Endothelial cell of hepatic sinusoid (primary cell): ENCODE measurements at regions not wholly inside any gene's neighbourhood (a gene's known extent, or its start where the extent isn't known, plus 50 kb on each side); places are given as distances from the start of the nearest gene placed in this dataset.

Source experiments
- in situ Hi-C: cut with HindIII; loops from 2 replicates; pipeline ENCODE4 v1.10.0; 2017; ENCODE audit warnings: low sequenced_read_pairs

DNA sequence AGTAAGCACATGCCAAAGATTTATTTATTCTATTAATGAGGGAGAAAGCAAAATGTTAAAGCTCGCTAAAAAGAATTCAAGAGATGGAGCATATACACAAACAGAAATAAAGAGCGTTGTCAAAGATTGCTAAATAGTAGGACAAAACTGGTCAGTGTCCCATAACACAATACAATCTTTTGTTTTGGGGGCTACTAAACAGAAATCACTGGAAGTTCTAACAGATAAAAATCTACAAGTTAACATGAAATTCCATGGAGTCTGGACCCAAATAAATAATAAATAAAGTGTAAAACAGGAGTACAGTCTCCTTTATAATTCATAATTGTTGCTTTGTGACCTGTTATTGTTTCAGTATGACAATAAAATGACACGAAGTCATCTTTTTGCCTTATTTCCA is 115.2 kb upstream of the CNTNAP4 start:
- in situ Hi-C loops, result no loop called here

DNA sequence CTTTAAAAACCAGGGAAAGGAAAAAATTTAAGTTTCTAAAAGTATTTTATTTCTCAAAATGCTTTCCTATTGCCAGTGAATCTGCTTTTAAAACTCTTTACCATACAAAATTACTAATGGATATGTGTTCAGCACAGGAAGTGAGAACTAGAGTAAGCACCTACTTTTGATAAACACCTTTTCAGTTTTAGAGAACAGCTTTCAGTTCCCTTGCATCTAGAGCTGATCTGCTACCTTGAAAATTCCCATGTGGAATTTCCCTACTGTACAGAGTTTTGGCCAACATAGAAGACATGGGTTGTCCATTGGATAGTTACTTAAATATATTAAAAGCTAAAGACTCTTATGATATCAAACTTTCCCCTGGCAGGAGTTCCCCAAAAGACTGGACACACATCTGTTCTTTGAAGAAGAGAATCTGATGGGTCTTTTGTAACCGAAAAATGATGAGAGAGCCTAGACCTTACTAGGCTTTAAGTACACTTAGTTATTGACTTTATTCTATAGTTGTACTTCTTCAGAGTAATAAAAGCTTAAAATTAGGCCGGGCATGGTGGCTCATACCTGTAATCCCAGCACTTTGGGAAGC is 112.1 kb upstream of the CNTNAP4 start:
- in situ Hi-C loops, result no loop called here

DNA sequence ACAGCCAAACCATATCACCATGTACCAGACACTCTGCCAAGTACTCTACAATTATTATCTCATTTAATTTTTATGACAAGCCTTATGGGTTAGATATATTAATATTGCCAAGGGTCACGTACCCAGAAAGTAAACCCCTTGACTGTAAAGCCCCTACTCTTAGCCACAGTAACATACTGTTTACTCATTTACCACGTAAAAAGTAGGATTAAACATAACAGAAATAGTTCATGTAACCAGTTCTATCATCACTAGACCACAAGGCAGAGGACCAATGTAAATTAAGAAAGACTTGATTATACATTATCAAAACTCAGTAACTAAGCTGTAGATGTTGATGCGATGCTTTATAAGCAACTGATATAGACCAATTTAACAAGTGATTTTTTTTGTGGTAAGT is 101.5 kb upstream of the CNTNAP4 start:
- in situ Hi-C loops, result no loop called here

DNA sequence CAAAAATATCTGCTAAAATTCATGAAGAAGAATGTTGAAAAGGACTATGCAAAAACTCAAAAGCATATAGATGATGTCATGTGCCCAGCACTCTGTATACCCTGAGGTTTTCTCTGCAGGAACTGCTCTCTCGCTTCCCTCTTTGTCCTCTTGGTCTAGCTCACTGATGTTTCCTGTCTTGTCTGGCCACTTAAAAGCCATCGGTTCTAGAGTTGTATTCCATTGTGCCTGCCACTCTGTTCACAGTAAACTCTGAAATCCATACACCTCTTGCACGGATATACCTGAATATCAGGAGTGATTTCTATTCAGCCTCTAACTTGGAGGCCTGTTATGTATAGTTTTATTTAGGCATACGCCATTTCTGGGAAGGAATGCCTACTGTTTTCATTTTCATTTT is 101.0 kb upstream of the CNTNAP4 start:
- in situ Hi-C loops, result no loop called here

DNA sequence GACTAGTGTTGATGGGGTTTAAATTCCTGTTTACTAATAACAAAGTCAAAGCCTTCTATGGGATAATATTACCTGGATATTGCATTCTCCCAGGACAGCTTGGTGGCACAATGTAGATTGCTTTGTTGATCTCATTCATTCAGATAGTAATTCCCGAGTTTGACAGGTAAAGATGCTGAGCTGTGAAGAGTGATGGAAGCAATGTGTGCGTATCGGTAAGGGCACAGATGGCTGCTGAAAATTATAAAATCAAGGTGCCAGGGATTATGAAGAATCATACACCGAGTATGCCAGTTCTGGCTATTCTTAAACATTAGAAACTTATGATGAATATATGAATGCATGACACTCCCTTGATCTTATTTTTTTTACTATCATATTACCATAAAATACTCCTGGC is 100.6 kb upstream of the CNTNAP4 start:
- in situ Hi-C loops, result no loop called here

DNA sequence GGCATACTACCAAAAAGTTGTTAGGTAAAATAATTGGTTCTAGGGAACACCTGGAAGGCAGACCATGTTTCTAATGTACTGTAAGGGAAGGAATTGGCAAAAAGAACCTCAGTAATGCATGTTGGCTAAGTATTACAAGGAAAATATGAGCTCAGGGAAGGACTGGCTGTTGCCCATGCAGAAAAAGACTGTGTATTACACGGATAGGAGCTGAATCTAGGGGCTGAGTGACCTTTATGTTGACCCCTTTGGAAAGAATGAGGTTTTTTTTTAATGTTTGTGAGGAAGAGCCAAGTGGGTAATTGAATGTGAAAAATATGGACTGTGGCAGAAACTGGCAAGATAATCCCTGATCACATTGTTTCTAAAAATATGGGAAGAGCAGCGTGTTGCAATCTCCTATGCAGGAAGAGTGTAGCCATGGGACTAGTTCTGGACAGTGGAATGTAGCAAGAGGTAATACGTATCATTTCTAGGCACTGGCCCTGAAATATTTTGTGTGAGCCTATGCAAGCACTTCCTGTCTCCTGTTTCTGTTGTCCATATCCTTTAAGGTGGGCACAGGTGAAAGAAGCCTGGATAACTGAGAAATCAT is 95.1 kb upstream of the CNTNAP4 start:
- in situ Hi-C loops, result no loop called here

DNA sequence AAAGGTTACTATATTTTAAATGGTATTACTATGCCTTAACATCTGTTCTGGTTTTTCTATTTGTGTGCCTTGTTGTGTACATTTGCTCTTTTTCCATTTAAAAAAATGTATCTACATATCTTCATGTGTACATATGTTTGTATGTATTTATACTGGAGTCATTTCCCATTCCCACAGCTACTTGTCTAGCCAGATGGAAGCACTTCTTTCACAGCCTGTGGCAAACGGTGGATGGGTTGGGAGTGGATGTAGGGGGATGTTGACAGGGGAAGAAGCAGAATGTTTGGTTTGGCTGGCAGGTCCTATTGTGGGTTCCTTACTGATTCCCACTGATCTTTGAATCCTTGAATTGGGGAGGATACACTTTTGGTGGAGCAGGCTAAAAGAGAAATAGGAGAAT is 93.6 kb upstream of the CNTNAP4 start:
- in situ Hi-C loops, result no loop called here

DNA sequence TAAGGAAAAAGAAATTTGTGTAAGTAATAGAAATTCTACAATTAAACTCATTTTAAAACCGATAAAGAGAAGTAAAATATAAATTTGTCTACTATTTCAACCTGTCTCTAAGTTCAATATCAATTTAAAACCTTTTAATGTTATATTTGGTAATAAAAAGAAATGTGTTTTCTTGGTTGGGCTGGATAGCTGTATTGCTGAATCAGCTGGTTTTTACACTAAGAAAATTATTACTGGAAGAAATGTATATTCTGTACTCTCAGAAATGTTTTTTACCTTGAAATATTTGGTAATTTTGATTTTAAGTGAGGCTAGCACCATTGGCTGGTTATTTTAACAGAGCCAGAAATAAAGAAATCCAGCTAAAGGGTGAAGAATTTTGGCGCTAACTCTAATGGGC is 87.1 kb upstream of the CNTNAP4 start:
- in situ Hi-C loops, result no loop called here

DNA sequence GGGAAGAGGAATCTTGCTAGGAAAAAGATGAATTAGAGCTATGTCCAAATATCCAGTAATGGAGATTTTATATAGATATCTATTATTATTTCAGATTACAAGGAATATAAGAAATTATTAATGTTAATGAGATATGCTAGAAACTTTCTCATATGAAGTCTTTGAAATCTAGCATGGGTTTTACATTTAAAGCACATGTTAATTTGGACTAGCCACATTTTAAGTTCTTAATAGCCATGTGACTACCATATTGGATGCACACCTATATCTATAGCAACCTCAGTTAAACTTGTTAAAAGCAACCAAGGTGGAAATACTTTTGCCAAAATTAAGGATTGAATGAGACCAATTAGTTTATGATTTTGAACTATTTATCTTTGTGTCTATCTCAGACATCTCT is 86.7 kb upstream of the CNTNAP4 start:
- in situ Hi-C loops, result no loop called here

DNA sequence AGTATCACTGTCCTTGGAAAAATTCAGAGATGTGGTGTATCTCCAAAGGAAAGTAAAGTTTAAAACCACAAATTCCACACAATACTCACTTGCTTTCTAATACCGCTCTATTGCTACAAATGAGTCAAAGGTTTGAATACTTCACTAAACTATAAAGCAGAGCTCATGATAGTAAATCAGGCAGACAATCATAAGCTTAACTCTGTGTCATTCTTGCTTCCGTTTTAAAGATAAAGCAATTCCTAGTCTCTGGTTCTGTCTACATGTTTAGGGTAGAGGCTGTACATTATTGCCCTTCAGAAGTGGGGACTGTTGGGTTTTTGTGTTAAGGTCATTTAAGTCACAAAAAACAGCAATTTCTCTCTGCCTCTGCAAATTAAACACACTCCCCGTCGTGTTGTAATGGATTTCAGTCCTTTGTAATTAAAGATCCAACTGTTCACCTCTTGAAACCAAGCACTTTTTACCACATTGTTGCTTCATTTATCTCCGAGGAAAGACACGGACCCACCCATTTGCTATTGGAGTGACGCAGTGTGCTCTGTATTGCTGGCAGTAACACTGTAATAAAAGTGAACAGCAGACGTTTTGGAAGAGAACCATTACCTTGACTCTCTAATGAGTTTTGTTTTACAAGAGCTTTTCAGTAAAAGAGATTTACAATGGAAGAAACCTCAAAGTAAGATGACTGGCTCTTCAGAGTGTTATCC is 83.1 kb upstream of the CNTNAP4 start:
- in situ Hi-C loops, result no loop called here

DNA sequence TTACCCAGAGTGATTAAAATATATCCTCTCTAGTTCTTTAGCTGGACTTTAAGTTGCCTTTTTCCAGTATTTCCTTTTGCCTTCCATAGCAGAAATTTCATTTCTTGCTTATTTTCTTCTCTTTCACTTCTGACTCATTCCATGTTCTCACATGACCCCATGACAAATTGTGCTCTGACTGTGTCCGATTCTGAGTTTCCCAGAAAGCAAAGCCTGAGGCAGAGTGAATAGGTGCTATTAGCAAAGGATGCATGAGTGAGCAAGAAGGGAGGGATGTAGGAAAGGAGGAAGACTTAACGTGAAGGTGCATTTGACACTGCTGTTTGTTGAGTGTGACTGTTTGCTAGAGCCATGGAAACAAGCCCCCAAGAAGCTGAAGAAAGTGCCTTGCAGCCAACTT is 82.6 kb upstream of the CNTNAP4 start:
- in situ Hi-C loops, result no loop called here

DNA sequence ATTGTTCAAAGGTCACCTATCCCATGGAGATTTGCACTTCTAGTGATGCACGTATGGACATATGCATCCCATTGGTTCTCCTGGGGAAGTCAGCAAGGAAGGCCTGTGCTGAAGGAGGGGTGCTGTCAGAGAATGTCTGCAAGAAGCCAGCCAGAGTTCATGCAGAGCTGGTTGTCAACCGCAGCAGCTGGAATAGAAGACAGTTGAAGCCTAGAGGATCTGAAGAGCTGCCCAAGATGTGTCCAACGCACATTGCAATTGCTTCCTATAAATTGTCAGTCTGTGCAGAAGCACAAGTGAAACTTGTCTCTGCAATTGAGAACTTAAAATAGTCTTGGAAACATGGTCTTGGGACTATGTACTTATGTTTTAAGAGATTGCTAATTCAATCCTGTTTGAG is 82.1 kb upstream of the CNTNAP4 start:
- in situ Hi-C loops, result no loop called here

DNA sequence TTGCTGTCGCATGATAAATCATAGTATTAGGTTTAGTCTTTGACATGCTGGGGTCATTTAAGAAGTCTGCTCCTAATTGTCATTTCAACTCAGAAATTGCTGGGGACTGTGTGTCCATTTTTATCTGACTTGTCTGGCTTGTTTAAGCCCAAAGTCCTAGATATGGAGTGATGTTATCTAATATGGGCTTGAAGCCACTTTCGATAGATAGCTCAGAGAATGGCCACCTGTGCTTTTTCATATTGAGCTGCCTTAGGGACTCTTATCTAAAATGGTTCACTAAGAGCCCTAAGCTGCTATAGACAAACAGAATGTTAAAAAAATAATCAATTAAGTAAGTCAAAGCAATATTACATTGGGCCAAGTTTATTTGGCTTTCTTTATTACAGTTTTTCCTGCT is 81.6 kb upstream of the CNTNAP4 start:
- in situ Hi-C loops, result no loop called here

DNA sequence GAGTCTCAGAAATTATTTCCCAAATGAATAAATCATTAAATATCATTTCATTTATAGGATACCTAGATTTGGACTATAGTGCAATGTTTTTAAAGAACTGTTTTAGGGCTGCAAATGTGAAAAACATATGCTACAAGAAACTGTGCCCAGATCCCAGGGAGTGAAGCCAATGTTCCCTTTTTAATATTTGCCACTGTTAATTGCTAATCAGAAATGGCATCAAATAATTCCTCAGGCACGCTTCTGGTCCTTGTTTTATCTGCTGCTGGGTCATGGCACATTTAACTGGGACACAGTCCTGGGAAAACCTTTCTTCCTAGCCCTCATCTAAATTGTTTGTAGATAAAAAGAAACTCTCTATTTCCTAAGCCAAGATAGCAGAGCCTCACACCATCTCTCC is 79.3 kb upstream of the CNTNAP4 start:
- in situ Hi-C loops, result no loop called here

DNA sequence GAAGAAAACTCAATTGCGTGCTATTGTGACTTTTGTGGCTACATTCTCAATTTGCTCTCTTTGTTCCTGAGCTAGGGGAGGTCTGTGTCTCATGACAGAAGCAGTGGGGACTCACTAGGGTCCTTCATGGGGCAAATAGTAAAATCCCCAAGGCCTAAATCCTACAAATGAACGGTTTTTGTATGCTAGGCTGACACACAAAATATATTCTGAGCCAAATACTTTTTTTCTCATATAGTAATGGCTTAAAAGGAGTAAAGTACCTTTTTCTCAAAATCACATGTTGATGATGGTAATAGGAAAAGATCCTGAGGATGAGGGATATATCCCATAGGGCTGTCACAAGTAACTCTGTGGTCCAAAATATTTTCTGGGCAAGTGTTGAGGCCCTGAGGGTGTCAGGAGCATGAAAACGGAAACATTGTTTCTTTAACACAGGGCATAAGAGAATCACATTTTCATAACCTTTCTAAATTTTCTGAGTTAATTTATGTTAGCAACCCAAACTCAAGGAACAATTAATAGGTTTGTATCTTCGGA is 77.5 kb upstream of the CNTNAP4 start:
- in situ Hi-C loops, result no loop called here

DNA sequence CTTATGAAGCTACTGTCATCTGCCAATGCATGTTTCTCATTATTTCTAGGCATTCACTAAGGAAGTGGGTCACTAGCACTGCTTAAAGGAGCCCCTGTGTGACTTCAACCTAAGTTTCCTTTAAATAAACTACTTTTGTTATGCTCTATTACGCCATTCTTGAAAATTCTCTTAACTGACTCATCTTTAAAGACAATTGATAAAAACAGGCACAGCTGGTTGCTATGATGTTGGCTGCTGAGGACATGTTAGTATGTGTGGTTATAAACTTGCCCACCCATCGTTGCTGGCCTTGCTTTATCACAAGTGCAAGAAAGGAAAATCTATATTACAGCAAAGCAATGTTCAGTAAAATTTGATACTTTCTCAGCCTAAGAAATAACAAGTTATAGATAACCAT is 75.8 kb upstream of the CNTNAP4 start:
- in situ Hi-C loops, result no loop called here

DNA sequence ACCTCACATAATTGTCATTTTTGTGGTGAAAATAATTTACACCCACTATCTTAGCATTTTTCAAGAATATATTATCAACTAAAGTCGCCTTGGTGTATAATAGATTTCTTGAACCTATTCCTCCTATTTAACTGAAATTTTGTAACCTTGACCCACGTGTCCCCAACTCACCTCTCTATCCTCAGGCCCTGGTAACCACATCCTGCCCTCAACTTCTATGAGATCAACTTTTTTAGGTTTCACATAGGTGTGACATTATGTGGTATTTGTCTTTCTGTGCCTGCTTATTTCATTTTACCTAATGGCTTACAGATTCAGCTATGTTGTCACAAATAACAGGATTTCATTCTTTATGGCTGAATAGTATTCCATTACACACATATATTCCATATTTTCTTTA is 73.0 kb upstream of the CNTNAP4 start:
- in situ Hi-C loops, result no loop called here

DNA sequence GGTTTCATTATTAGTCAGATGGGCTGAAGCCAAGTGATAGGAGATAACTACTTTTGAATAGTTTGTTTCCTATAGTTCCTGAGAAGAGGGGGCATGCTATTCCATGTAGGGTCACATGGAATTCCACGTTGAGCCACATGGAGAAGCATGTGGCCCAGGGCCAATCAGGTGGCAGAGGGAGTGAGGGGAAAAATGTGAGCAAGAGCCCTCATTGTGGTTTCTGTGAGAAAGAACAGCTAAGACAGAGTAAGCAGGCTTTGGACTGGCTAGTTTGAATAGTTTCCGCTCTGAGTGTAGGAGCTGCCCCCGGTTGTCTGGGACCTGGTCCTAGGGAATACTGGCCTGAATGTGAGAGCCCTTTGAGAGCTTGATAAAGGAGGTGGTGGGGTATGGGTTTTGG is 69.9 kb upstream of the CNTNAP4 start:
- in situ Hi-C loops, result no loop called here

DNA sequence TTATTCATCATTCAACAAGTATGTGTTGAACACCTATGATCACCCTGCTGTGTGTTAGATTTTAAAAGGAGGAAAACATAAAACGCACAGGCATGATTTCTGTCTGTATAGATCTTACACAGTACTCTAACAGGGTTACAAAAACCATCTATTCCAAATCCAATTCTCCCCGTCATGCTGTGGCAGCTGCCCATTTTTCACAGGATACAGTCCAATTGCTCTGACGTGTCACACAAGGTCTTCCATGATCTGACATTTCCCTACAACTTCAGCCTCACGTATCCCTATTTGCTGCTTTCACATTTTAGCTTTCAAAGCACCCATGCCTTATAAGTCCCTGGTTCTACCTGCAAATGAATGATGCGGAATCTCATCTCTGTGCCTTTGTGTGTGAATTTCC is 67.0 kb upstream of the CNTNAP4 start:
- in situ Hi-C loops, result no loop called here

DNA sequence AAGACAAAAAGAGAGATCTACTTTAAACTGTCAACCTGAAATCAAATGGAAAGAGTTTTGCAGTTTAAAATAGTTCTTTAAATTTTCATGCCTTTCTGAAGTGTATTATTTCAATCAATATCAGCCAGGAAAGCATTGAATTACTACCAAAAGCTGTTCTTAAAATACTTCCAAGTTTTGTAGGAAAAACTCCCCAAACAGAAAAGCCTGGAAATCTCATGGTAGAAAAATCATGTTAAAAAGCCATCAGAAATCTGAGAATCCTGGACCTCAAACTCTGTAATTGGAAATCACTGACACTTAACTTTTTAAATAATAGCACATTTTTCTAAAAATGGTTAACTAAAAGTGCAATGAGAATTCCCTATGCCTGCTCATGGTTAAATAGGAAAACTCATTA is 63.3 kb upstream of the CNTNAP4 start:
- in situ Hi-C loops, result no loop called here

DNA sequence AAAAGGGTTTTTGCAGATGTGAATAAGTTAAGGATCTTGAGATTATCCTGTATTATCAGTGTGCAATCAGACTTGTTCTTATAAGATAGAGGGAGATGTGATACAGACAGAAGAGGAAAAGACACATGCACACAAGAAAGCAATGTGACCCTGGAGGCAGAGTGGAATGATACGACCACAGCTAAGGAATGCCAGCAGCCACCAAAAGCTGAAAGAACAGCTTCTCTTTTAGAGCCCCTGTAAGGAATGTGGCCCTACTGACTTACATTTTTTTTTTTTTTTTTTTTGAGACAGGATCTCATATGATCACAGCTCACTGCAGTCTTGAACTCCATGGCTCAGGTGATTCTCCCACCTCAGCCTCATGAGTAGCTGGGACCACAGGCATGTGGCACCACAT is 62.3 kb upstream of the CNTNAP4 start:
- in situ Hi-C loops, result no loop called here

DNA sequence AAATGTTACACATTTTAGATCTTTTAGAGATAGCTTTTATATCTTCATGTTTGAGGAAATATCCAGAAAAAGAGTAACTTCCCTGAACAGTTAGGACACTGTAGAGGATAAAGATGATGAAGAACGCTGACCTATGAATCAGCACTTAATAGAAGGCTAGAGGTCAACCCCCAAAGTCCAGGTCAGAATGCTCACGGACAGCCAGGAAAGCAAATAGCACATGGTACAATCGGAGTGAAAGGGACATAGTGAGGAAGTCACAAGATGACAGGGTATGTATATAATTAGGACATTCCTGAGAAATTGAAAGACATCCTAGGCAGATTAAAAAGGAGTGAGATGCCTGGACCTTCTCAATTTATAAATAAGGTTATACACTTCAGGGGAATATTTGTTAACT is 55.1 kb upstream of the CNTNAP4 start:
- in situ Hi-C loops, result no loop called here
